ENCODE measurements at regions not wholly inside any gene's neighbourhood (a gene's known extent, or its start where the extent isn't known, plus 50 kb on each side); places are given as distances from the start of the nearest gene placed in this dataset.

- Mint-ChIP-seq H3K4me1 (no peaks in the 10 kb centered on the region), H3K27ac (no peak overlapping the region), H3K9me3 (peaks cover 0 to 4% (median 0%) of the 10 kb centered on the region in 5 donors), H3K27me3 (peaks cover 0 to 4% of the 10 kb centered on the region in 2 donors), H3K36me3 (no peaks in the 10 kb centered on the region), H3K4me3 (no peak overlapping the region)
- Histone ChIP-seq H3K27ac (ENCODE audit: low read depth, low read length) (no peak overlapping the region), H3K4me1 (ENCODE audit: insufficient read depth, low read length) (no peaks in the 10 kb centered on the region), H3K36me3 (ENCODE audit: insufficient read depth, low read length) (no peaks in the 10 kb centered on the region), H3K4me3 (ENCODE audit: low read length) (no peak overlapping the region), H3K27me3 (ENCODE audit: insufficient read depth, low read length, poor library complexity, severe bottlenecking) (no peaks in the 10 kb centered on the region), H3K9me3 (ENCODE audit: low read length) (no peaks in the 10 kb centered on the region)
- ChIA-PET CTCF (no interaction called here), POLR2A (no interaction called here)
- no peak for DNase-seq
Observed at GRCh38 chr3:35931867-35932266, 292.5 kb downstream of the ARPP21 start.

GRCh38 chr3:35932995-35933394 lies 293.7 kb downstream of the ARPP21 start:
- H3K4me1 ChIP-seq (ENCODE audit: insufficient read depth, low read length): no peaks in the 10 kb centered on the region
- Mint-ChIP-seq H3K4me3 (no peak overlapping the region), H3K4me1 (no peaks in the 10 kb centered on the region), H3K27me3 (peaks cover 0 to 4% of the 10 kb centered on the region in 2 donors), H3K36me3 (no peaks in the 10 kb centered on the region), H3K9me3 (peaks cover 0 to 3% (median 0%) of the 10 kb centered on the region in 5 donors), H3K27ac (no peak overlapping the region)
- CTCF ChIA-PET: no interaction called here
- POLR2A ChIA-PET: no interaction called here
- no peaks in the 10 kb centered on the region for H3K36me3 ChIP-seq (ENCODE audit: insufficient read depth, low read length)
- H3K27ac ChIP-seq (ENCODE audit: low read depth, low read length): no peak overlapping the region
- no peak overlapping the region for H3K4me3 ChIP-seq (ENCODE audit: low read length)
- DNase-seq: no peak
- no peaks in the 10 kb centered on the region for H3K27me3 ChIP-seq (ENCODE audit: insufficient read depth, low read length, poor library complexity, severe bottlenecking)
- H3K9me3 ChIP-seq (ENCODE audit: low read length): no peaks in the 10 kb centered on the region

GRCh38 chr3:35936571-35936970 lies 297.2 kb downstream of the ARPP21 start:
- H3K9me3 Mint-ChIP-seq: peaks cover 0 to 5% (median 0%) of the 10 kb centered on the region in 5 donors
- Histone ChIP-seq H3K27ac (ENCODE audit: low read depth, low read length) (no peak overlapping the region), H3K36me3 (ENCODE audit: insufficient read depth, low read length) (no peaks in the 10 kb centered on the region), H3K27me3 (ENCODE audit: insufficient read depth, low read length, poor library complexity, severe bottlenecking) (no peaks in the 10 kb centered on the region), H3K4me3 (ENCODE audit: low read length) (no peak overlapping the region), H3K4me1 (ENCODE audit: insufficient read depth, low read length) (no peaks in the 10 kb centered on the region), H3K9me3 (ENCODE audit: low read length) (no peaks in the 10 kb centered on the region)
- ChIA-PET CTCF (no interaction called here), POLR2A (no interaction called here)
- no peaks in the 10 kb centered on the region for H3K36me3 Mint-ChIP-seq
- H3K4me3 Mint-ChIP-seq: no peak overlapping the region
- H3K27me3 Mint-ChIP-seq: peaks cover 0 to 4% of the 10 kb centered on the region in 2 donors
- no peak overlapping the region for H3K27ac Mint-ChIP-seq
- no peak for DNase-seq
- H3K4me1 Mint-ChIP-seq: no peaks in the 10 kb centered on the region

GRCh38 chr3:35944926-35945710 lies 305.8 kb downstream of the ARPP21 start:
- Histone ChIP-seq H3K27me3 (ENCODE audit: insufficient read depth, low read length, poor library complexity, severe bottlenecking) (no peaks in the 10 kb centered on the region), H3K4me3 (ENCODE audit: low read length) (no peak overlapping the region), H3K27ac (ENCODE audit: low read depth, low read length) (no peak overlapping the region), H3K9me3 (ENCODE audit: low read length) (no peaks in the 10 kb centered on the region), H3K36me3 (ENCODE audit: insufficient read depth, low read length) (no peaks in the 10 kb centered on the region), H3K4me1 (ENCODE audit: insufficient read depth, low read length) (no peaks in the 10 kb centered on the region)
- POLR2A ChIA-PET: no interaction called here
- H3K36me3 Mint-ChIP-seq: no peaks in the 10 kb centered on the region
- no peaks in the 10 kb centered on the region for H3K4me1 Mint-ChIP-seq
- no peak overlapping the region for H3K4me3 Mint-ChIP-seq
- no peak for DNase-seq
- H3K9me3 Mint-ChIP-seq: peaks cover 0 to 3% (median 0%) of the 10 kb centered on the region in 5 donors
- H3K27ac Mint-ChIP-seq: no peak overlapping the region
- CTCF ChIA-PET: no interaction called here
- no peaks in the 10 kb centered on the region for H3K27me3 Mint-ChIP-seq

GRCh38 chr3:35946121-35946853 lies 307.0 kb downstream of the ARPP21 start:
- no peak overlapping the region for H3K4me3 Mint-ChIP-seq

GRCh38 chr3:35946854-35947515 lies 307.7 kb downstream of the ARPP21 start:
- no peaks in the 10 kb centered on the region for H3K36me3 ChIP-seq (ENCODE audit: insufficient read depth, low read length)
- H3K9me3 ChIP-seq (ENCODE audit: low read length): no peaks in the 10 kb centered on the region
- Mint-ChIP-seq H3K36me3 (no peaks in the 10 kb centered on the region), H3K9me3 (peaks cover 0 to 3% (median under 1%) of the 10 kb centered on the region in 5 donors), H3K27me3 (no peaks in the 10 kb centered on the region), H3K4me1 (no peaks in the 10 kb centered on the region), H3K4me3 (no peak overlapping the region), H3K27ac (no peak overlapping the region)
- no peak overlapping the region for H3K27ac ChIP-seq (ENCODE audit: low read depth, low read length)
- no peak overlapping the region for H3K4me3 ChIP-seq (ENCODE audit: low read length)
- H3K4me1 ChIP-seq (ENCODE audit: insufficient read depth, low read length): no peaks in the 10 kb centered on the region
- CTCF ChIA-PET: no interaction called here
- no peaks in the 10 kb centered on the region for H3K27me3 ChIP-seq (ENCODE audit: insufficient read depth, low read length, poor library complexity, severe bottlenecking)
- POLR2A ChIA-PET: no interaction called here
- no peak for DNase-seq

More at GRCh38 chr3:35946121-35946853, 307.0 kb downstream of the ARPP21 start:
- H3K27me3 Mint-ChIP-seq: no peaks in the 10 kb centered on the region
- ChIA-PET CTCF (no interaction called here), POLR2A (no interaction called here)
- H3K27me3 ChIP-seq (ENCODE audit: insufficient read depth, low read length, poor library complexity, severe bottlenecking): no peaks in the 10 kb centered on the region
- no peak overlapping the region for H3K27ac Mint-ChIP-seq
- no peak for DNase-seq
- no peaks in the 10 kb centered on the region for H3K36me3 ChIP-seq (ENCODE audit: insufficient read depth, low read length)
- H3K9me3 Mint-ChIP-seq: peaks cover 0 to 3% (median 0%) of the 10 kb centered on the region in 5 donors
- no peak overlapping the region for H3K27ac ChIP-seq (ENCODE audit: low read depth, low read length)
- no peaks in the 10 kb centered on the region for H3K4me1 ChIP-seq (ENCODE audit: insufficient read depth, low read length)
- H3K4me3 ChIP-seq (ENCODE audit: low read length): no peak overlapping the region
- no peaks in the 10 kb centered on the region for H3K4me1 Mint-ChIP-seq
- no peaks in the 10 kb centered on the region for H3K36me3 Mint-ChIP-seq
- H3K9me3 ChIP-seq (ENCODE audit: low read length): no peaks in the 10 kb centered on the region

- DNase-seq: no peak
- no peaks in the 10 kb centered on the region for H3K27me3 Mint-ChIP-seq
- H3K36me3 Mint-ChIP-seq: peaks cover 0 to 2% (median 0%) of the 10 kb centered on the region in 3 donors
- no peak overlapping the region for H3K4me3 Mint-ChIP-seq
- H3K4me1 ChIP-seq (ENCODE audit: insufficient read depth, low read length): no peaks in the 10 kb centered on the region
- H3K9me3 ChIP-seq (ENCODE audit: low read length): no peaks in the 10 kb centered on the region
- POLR2A ChIA-PET: no interaction called here
- H3K27me3 ChIP-seq (ENCODE audit: insufficient read depth, low read length, poor library complexity, severe bottlenecking): no peaks in the 10 kb centered on the region
- no peaks in the 10 kb centered on the region for H3K4me1 Mint-ChIP-seq
- no peaks in the 10 kb centered on the region for H3K36me3 ChIP-seq (ENCODE audit: insufficient read depth, low read length)
- no peak overlapping the region for H3K27ac ChIP-seq (ENCODE audit: low read depth, low read length)
- H3K9me3 Mint-ChIP-seq: peaks cover 0 to 8% (median 3%) of the 10 kb centered on the region in 5 donors
- H3K27ac Mint-ChIP-seq: no peak overlapping the region
- CTCF ChIA-PET: no interaction called here
- H3K4me3 ChIP-seq (ENCODE audit: low read length): no peak overlapping the region
Observed at GRCh38 chr3:35950021-35950420, 310.7 kb downstream of the ARPP21 start.

GRCh38 chr3:35954413-35954812 lies 315.1 kb downstream of the ARPP21 start:
- H3K36me3 Mint-ChIP-seq: peaks cover 0 to 2% (median 0%) of the 10 kb centered on the region in 3 donors
- CTCF ChIA-PET: no interaction called here

More at GRCh38 chr3:35954413-35954812, 315.1 kb downstream of the ARPP21 start:
- no peaks in the 10 kb centered on the region for H3K27me3 Mint-ChIP-seq
- POLR2A ChIA-PET: no interaction called here
- DNase-seq: no peak
- H3K27ac ChIP-seq (ENCODE audit: low read depth, low read length): no peak overlapping the region
- H3K4me1 Mint-ChIP-seq: no peaks in the 10 kb centered on the region
- H3K4me3 Mint-ChIP-seq: no peak overlapping the region
- peaks cover 0 to 15% (median 8%) of the 10 kb centered on the region in 5 donors for H3K9me3 Mint-ChIP-seq
- H3K9me3 ChIP-seq (ENCODE audit: low read length): no peaks in the 10 kb centered on the region
- no peak overlapping the region for H3K27ac Mint-ChIP-seq
- no peaks in the 10 kb centered on the region for H3K27me3 ChIP-seq (ENCODE audit: insufficient read depth, low read length, poor library complexity, severe bottlenecking)
- no peaks in the 10 kb centered on the region for H3K36me3 ChIP-seq (ENCODE audit: insufficient read depth, low read length)
- no peak overlapping the region for H3K4me3 ChIP-seq (ENCODE audit: low read length)
- no peaks in the 10 kb centered on the region for H3K4me1 ChIP-seq (ENCODE audit: insufficient read depth, low read length)
